Chondrocyte (in vitro differentiated cells): ENCODE measurements at regions not wholly inside any gene's neighbourhood (a gene's known extent, or its start where the extent isn't known, plus 50 kb on each side); places are given as distances from the start of the nearest gene placed in this dataset.

Experiments used
- DNase-seq: peaks from one replicate; pipeline ENCODE4 v3.0.0; 2021; ENCODE audit warnings: mixed read lengths, low spot score
- H3K27ac Mint-ChIP-seq: one replicate; pipeline ENCODE4 v1.8.0; 2021; ENCODE audit warnings: mild to moderate bottlenecking, moderate library complexity, mixed read lengths; ENCODE audit not compliant: unreplicated experiment
- H3K27me3 Mint-ChIP-seq: 2 replicates; pipeline ENCODE4 v1.8.0; 2021; ENCODE audit warnings: low read depth, mixed read lengths
- H3K36me3 Mint-ChIP-seq: 2 replicates; pipeline ENCODE4 v1.8.0; 2021; ENCODE audit warnings: low read depth, mixed read lengths
- H3K4me1 Mint-ChIP-seq: 2 replicates; pipeline ENCODE4 v1.8.0; 2021; ENCODE audit warnings: low read depth, mild to moderate bottlenecking, mixed read lengths
- H3K4me3 Mint-ChIP-seq: one replicate; pipeline ENCODE4 v1.8.0; 2021; ENCODE audit warnings: mild to moderate bottlenecking, moderate library complexity, mixed read lengths; ENCODE audit not compliant: unreplicated experiment
- H3K9me3 Mint-ChIP-seq: 2 replicates; pipeline ENCODE4 v1.8.0; 2021; ENCODE audit warnings: low read depth, mixed read lengths
- CTCF ChIP-seq: fragments of 200-600 bp; sonication (generic); IDR thresholded peaks from 2 replicates; pipeline ENCODE4 v1.5.0; 2021; ENCODE audit warnings: antibody characterized with exemption, mild to moderate bottlenecking, moderate library complexity

- H3K36me3 Mint-ChIP-seq, result no peaks in the 10 kb centered on the region
- no peak overlapping the region for H3K4me3 Mint-ChIP-seq
- DNase-seq, result no peak
- no peak overlapping the region for H3K27ac Mint-ChIP-seq
- no peaks in the 10 kb centered on the region for H3K4me1 Mint-ChIP-seq
- H3K27me3 Mint-ChIP-seq, result peaks cover 18% of the 10 kb centered on the region
- TF ChIP-seq CTCF, result no peak
- peaks cover 4% of the 10 kb centered on the region for H3K9me3 Mint-ChIP-seq
Observed at GRCh38 chr2:241943961-241944575, 74.5 kb downstream of the RTP5 start.

- H3K4me1 Mint-ChIP-seq, result no peaks in the 10 kb centered on the region
- no peak overlapping the region for H3K4me3 Mint-ChIP-seq
- no peak for DNase-seq
- no peak overlapping the region for H3K27ac Mint-ChIP-seq
- H3K27me3 Mint-ChIP-seq, result peaks cover 19% of the 10 kb centered on the region
- TF ChIP-seq CTCF, result no peak
- peaks cover 4% of the 10 kb centered on the region for H3K9me3 Mint-ChIP-seq
- no peaks in the 10 kb centered on the region for H3K36me3 Mint-ChIP-seq
Observed at GRCh38 chr2:241944821-241945220, 75.3 kb downstream of the RTP5 start.

- TF ChIP-seq CTCF, result no peak
- Mint-ChIP-seq H3K27ac (no peak overlapping the region), H3K4me3 (no peak overlapping the region), H3K4me1 (no peaks in the 10 kb centered on the region), H3K27me3 (peaks cover 24% of the 10 kb centered on the region), H3K36me3 (no peaks in the 10 kb centered on the region), H3K9me3 (peaks cover 2% of the 10 kb centered on the region)
- DNase-seq, result no peak
Observed at GRCh38 chr2:241945311-241945710, 75.8 kb downstream of the RTP5 start.

- Mint-ChIP-seq H3K27me3 (peaks cover 27% of the 10 kb centered on the region), H3K9me3 (no peaks in the 10 kb centered on the region), H3K36me3 (no peaks in the 10 kb centered on the region), H3K4me1 (no peaks in the 10 kb centered on the region), H3K27ac (no peak overlapping the region), H3K4me3 (no peak overlapping the region)
- DNase-seq, result no peak
- TF ChIP-seq CTCF, result no peak
Observed at GRCh38 chr2:241945803-241946202, 76.3 kb downstream of the RTP5 start.

- Mint-ChIP-seq H3K4me1 (no peaks in the 10 kb centered on the region), H3K9me3 (no peaks in the 10 kb centered on the region), H3K36me3 (no peaks in the 10 kb centered on the region), H3K4me3 (peak overlapping the region; percentile 63), H3K27ac (no peak overlapping the region), H3K27me3 (peaks cover 27% of the 10 kb centered on the region)
- no peak for DNase-seq
- no peak for TF ChIP-seq CTCF
Observed at GRCh38 chr2:241946306-241947003, 76.9 kb downstream of the RTP5 start.
